Suppressor macrophage (primary cell): ENCODE measurements at regions not wholly inside any gene's neighbourhood (a gene's known extent, or its start where the extent isn't known, plus 50 kb on each side); places are given as distances from the start of the nearest gene placed in this dataset.

Experiments
- DNase-seq, 4 experiments: peaks; one replicate each; pipeline ENCODE4 v3.0.0-alpha.2; 2020 to 2022

DNA sequence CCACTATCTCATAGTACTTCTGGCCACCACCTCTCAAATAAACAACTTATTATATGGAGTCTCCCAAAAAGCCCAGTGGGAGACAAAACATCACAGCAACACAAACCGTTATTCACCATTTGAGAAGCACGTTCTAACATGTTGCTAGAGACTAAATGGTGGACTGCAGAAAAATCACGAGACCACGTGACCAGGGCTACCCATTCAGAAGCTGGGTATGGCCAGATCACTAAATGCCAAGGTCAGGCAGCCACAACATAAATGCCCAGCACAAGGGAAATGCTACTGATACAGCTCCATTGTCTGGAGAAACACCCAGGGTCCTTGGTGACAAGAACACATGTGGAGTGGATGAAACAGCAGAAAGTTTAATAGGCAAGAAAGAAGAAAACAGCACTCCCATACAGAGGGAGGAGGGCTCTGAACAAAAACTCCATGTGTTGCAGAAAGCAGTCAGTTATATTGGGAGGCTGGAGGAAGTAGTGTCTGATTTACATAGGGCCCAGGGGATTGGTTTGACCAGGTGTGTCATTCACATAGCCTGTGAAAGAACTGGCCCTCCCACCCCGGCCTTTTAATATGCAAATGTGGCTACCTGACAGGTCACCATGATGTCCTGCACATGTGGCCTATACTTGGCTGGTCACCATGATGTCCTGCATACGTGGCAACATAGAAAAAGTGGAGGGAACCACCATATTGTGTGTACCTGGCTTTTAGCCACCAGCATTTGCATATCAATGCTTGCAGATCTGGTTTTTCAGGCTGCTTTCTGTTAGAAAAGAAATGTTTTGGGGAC is 97.2 kb downstream of the TRIM36 start:
- DNase-seq: no peak

DNA sequence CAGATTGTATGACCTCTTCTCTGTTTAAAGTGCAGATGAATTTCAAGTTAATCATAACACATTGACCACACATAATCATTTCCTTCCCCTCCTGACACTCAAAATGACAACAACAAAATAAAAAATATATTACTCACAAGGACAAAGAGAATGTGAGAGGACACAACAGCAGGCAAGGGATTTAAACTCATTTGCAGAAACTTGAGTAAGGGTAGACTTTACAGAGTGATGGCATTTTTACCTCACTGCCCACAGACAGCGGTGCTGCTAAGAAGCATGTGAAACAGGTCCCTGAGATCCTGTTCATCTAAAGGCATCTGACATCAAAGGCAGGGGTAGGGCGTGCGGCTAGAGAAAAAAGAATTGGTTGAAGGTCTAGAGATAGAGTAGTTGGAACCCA is 99.0 kb downstream of the TRIM36 start:
- no peak for DNase-seq

DNA sequence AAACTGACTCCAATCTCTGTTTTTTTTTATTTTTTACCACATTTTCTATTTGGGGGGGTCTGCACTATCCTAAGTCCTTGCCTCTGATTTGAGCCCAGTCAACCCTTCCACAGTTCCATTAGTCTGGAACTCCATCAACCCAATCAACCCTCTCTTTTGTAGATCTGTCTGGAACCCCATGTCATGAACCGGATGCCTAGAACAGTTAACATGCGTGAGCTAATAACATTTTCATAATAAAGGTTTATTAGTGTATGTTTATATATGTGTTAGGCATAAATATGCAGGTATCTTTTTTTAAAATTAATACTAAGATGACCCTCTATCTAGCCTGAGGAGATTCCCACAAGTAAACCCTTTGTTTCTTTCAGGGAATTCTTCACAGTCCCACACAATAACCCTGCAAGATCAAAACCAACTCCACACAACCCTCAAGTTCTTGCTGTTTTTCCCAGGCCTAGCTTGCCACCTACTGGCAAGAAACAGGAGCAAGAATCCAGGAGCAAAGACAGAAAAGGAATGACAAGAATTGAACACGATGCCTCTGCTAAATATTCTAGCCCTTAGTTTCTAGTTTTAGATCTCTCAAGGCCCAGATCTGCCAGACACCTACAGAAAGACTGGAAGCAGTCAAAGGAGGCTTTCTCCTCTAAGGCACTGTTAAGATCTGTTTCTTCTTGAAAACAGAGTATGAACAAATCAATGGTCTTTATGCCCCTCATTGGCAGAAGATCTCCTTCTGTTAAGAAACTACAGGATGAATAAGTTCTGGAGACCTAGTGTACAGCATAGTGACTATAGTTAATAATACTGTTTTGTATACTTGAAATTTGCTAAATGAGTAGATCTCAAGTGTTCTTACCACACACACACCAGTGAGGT is 100.4 kb downstream of the TRIM36 start:
- peak; percentile 33 to 58 (median 44) for DNase-seq

DNA sequence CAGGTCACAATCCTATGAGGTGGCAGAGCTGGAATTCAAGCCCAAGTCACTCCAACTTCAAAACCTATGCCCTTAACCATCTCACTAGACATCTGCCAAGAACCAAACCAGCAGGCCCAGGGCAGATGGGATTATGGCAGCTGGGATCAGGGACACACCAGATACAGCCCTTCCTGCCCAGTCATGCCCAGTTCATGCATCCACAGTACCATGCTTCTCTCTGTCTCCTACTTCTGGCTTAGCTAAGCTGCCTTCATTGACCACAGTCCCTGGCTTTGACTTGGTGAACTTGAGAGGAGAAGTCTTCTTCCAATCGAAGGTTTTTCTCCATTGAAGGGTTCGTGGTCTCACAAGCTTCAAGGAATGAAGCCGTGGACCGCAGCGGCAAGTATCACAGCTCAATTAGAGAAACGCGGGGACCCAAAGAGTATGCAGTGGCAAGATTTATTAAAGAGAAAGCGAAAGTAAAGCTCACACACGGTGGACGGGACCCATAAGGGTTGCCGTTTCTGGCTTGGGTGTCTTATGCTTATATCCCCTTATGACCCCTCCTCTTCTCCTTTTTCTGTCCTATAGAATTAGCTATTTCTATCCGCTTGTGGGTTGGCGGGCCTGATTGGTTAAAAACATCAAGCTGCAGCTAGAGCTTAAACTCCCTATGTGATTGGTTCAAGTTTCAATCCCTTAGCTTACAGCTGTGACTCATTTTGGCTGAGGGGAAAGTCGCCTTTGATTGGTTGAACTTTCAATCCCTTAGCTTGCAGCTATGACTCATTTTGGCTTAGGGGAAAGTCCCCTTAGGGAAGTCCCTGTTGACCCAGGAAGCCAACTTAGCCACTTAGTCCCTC is 101.2 kb downstream of the TRIM36 start:
- DNase-seq: peak; percentile 36 to 70 (median 56)

DNA sequence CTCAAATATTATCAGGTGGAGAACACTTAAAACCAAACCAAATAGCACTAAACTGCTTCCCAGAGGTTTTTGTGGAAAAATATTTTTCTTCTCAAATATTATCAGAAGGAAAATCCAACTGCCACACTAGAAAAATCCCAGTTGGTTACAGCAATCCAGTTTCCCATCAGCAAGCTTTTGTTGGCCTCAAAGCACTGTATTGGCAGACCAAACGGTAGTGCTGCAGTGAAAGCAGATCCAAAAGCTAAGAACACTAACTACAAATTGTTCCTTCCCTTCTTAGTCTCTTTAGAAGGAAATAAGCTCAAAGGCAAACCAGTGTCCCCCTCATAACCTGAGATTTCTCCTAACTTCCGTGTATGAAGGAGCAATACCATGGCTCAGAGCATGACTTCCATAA is 105.3 kb downstream of the TRIM36 start:
- no peak for DNase-seq

DNA sequence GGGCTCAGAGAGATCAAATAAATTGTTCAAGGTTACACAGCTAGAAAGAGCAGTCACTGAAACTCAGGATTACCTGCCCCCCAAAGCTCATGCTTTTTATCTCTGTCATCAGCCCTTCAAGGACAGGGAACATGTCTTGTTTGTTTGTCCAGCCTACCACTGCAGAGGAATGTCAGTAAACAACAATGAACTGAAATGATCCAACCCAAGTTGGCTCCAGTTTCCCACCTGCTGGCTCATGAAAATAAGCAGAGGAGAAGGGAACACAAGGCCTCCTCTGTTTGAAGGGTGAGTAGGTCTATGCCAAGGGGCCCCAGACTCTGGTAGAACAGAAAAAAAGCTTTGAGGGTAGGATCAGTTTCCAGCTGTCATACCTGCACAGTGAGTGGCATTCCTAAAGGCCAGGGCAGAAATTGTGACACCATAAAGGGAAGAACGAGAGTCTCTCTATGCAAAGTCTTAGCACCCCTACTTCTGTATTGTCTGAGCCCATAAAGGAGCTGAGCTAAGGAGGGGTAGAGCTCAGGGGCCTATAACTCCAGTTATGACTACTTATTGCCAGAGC is 115.2 kb downstream of the TRIM36 start:
- no peak for DNase-seq

DNA sequence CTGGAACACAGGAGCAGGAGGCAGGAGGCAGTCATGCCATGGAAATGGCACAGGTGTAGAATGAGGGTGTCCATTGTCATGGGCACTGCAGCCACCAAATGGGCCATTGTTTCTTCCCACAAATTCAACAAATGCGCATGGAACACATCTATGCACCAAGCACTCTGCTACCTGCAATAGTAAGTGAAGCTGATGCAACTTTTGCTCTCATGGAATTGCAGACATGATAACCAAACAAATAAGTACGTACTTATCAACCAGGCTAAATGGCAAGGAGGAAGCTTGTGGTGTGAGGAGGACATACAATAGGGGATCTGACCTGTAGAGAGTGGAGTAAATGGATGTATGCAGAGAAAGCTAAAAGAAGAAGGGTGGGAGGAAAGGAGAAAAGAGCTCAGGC is 116.8 kb downstream of the TRIM36 start:
- DNase-seq: no peak

DNA sequence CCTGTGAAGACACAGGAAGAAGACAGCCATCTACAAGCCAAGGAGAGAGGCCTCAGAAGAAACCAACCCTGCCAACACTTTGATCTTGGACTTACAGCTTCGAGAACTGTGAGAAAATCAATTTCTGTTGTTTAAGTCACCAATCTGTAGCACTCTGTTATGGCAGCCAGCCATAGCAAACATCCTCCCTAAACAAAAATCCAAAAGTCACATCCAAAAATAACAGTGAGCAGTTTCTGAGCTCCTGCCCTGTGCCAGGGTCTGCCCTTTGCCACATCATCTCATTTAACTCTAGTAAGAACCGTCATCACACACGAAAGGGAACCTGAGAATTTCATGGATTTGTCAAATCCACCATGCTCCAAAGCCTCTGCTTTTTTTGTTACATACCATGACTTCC is 118.8 kb downstream of the TRIM36 start:
- no peak for DNase-seq

DNA sequence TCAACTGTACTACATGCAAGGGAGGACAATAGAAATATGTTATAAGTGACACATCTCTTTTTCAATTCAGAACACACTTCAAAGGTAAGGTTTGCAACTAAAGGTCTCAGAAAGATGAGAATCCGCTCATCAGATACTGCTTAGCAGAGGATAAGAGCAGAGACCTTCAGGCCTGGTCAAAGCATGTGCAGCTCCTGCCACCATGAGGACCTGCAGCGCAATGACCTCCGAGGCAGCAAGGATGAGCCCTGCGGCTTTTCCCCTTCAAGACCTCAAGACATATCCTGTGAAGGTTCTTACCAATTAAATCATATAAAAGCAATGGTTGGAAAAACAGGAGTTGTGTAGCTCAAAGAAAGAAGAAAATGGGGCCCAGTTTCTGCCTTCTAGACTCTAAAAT is 135.8 kb downstream of the TRIM36 start:
- peak in 2 of 4 experiments; percentile 6 to 14 for DNase-seq

DNA sequence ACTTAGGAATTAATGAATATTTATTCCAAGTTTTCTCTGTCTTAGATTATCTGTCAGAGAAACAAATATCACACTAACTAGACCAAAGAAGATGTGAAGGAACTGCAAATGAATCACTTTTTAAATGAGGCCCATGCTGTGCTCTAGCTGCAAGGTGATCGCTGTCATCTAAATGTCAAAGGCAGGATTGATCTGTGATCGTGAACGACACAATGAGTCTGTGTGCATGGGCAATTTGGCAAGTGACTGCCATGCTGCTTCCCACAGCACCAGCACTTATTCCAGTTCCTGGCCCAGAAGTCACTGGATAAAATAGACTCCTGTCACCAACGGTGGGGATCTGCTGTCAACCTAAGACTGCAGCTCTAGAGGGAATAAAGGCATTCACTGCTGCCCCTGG is 141.2 kb downstream of the TRIM36 start:
- DNase-seq: no peak

DNA sequence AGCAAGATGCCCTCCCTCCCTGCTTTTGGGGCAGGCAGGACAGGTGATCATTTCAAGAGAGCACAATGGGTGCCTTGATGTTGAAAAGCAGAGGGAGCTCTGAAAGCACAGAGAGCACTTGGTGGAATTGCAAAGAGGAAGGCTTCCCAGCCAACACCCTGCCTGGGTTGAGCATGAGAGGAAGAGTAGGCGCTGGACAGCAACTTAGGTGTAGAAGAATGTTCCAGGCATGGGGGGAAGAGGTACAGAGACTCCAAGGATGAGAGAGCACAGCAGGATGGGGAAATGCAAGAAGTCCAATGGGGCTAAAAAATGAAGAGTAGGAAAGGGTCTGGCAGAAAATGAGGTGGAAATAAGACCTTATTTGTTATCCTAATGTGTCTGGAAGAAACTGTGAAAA is 144.8 kb downstream of the TRIM36 start:
- DNase-seq: no peak

DNA sequence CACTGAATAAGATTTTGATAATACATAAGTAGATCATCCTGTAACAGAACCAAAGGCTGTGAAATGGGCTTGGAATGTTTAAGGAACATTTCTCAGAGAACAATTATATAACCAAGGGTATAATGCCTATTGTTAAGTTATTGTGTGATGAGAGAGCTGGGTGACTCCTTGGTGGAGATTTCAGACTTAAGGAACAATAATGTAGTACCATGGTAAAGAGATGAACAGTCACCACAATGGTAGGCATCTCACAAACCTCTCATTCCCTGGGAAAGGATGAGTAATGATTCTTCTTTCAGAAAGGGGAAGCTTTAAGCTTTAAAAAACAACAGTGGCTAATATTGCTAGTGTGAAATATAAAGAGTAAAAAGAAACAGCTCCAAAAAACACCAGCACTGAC is 147.4 kb downstream of the TRIM36 start:
- no peak for DNase-seq

DNA sequence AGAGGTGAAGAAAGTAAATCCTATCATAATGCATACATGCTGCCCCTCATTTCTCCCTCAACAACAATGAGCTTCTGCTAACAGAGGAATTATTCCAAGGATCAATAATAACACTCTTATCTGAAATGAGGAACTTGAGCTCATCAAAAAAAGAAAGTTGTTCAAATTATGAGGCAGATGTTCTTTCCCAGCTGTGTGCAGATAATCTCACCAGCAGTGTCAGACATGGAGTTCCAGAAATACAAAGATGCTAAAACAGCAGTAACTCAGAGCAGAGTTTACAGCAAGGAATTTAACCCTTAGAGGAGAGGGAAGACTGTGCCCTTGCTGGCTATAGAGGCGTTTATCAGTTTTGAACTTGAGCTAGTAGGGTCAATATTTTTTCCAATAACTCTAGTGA is 153.1 kb downstream of the TRIM36 start:
- no peak for DNase-seq

DNA sequence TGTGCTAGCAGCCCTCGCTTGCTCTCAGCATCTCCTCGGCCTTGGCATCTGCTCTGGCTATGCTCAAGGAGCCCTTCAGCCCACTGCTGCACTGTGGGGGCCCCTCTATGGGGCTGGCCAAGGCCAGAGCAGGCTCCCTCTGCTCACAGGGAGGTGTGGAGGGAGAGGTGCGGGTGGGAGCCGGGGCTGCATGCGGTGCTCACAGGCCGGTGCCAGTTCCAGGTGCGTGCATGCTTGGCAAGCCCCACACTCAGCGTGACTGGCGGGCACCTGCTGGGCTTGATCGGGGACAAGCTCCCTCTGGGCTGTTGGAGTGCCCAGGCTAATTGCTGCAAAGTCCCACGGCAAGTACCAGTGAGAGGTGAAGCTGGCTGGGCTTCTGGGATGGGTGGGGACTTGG is 170.5 kb downstream of the TRIM36 start:
- DNase-seq: no peak

DNA sequence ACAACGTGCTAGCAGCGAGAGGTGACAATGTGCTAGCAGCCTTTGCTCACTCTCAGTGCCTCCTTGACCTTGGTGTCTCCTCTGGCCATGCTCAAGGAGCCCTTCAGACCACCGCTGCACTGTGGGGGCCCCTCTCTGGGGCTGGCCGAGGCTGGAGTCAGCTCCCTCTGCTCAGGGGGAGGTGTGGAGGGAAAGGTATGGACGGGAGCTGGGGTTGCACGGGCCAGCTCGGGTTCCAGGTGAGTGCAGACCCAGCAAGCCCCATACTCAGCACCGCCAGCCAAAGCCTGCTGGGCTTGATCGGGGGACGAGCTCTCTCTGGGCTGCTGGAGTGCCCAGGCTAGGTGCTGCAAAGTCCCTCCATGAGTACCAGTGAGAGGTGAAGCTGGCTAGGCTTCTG is 180.2 kb downstream of the TRIM36 start:
- DNase-seq: no peak

DNA sequence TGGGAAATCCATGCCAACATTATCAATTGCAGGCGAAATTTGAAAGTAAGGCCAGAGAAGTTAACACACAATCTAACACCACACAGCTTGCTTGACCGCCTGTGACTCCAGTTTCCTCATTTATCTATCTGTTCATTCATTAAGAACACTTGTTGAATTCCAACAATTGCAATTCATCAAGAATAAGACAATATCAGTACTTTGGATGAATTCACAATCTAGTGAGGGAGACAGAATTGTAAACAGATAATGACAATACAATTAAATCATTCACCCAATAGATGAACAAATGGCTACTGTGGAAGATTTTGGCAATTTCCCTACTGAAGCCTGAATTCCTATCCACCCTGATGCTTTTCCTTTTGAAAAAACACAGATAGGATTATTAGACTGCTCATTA is 181.6 kb downstream of the TRIM36 start:
- DNase-seq: no peak

DNA sequence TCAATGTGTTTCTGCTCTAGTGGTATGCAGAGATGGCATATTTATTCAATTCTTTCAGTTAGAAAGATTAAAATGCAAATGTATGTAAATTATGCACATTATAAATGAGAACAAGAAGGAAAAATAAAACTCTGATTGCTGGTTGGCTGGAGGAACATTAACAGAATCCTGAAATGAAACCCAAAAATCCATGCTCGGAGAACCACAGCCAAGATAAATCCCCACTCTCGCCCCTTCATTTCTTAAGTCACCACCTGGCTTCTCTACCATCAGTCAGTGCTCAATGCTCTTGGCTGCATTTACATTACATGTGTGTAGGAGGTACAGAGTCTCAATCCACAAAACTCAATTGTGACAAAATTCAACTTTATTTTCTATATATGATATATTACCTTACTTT is 184.9 kb downstream of the TRIM36 start:
- DNase-seq: no peak

DNA sequence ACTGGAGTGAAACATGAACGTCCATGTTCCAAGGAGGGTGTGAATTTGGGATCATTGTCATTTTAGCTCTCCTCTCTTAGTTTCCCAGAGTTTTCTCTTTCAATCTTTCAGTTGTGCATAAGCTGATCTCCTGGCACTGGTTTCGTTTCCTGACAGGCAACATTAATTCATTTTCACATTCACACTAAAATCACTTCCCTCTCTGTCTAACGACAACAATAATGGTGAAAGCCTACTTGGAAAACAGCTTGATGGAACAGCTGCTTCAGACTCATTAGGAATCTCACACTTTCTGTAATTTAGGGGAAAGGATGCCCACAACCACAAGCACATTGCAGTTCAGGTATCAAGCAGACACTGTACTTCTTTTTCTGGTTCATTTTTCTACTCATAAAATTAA is 188.6 kb downstream of the TRIM36 start:
- DNase-seq: no peak

DNA sequence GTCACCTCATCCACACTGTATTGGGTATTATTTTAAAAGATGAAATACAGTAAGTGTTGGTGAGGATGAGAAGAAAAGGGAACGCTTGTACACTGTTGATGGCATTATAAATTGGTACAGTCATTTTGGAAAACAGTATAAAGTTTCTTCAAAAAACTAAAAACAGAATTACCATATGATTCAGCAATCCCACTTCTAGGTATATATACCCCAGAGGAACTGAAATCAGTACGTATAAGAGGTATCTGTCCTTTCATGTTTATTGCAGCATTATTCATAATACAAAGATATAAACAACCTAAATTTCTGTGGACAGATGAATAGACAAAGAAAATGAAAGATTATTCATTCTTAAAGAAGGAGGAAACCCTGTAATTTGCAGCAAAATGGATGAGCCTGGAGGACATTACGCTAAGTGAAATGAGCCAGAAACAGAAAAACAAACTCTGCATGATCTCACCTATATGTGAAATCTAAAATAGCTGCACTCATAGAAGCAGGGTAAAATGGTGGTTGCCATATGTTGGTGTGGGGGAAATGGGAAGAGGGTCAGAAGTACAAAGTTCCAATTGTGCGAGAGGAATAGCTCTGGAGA is 191.6 kb downstream of the TRIM36 start:
- no peak for DNase-seq

DNA sequence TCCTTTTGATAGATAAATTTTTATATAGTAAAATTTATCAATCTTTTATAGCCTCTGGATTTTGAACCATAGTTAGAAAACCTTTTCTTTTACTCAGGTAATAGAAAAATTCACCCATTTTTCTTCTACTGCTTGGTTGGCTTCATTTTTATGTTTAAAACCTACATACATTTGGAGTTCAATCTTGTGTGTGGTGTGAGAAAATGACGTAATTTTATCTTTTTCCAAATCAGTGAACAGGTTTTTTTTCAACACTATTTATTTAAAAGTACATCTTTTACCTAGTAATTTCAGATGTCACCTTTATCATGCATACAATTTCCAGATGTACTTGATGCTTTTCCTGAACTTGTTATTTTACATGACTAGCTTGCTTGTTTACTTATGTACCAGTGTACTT is 200.2 kb downstream of the TRIM36 start:
- DNase-seq: no peak

DNA sequence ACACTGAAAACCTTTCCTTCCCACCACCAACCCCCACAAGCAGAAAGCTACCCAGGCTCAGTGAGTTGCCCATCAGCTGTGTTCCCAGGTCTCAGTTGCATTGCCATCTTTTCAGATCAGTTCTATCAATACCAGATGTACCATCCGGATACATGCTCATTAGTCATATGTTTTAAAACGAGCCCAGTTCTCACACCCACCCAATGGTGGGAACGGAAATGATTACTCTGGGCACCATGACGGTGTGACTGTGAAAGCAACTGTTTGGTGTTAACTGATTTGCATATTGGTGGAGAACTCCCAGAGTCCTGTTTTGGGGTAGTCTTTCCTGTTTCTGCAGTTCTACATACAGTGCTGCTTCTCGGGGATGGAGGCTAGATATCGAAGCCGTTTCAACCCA is 212.3 kb downstream of the TRIM36 start:
- DNase-seq: no peak

DNA sequence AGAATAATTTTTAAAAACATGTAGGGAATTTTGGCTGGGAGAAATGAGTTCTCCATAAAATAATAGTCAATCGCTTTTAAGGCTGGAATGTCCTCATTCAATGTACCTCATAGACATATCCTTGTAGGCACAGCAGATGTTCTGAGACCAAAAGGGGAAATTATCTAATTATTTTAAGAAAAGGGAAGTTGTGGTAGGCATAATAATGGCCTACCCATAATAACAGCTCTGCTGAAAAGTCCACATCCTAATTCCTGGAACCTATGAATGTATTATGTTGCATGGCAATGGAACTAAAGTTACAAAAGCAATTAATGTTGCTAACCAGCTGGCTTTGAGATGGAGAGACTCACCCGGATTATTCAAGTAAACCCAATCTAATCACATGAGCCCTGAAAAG is 216.1 kb downstream of the TRIM36 start:
- peak; percentile 6 to 62 (median 28) for DNase-seq
